NCI-H510A treated with DMSO at 0.1 percent for 48 hours (cell line): ENCODE measurements at regions not wholly inside any gene's neighbourhood (a gene's known extent, or its start where the extent isn't known, plus 50 kb on each side); places are given as distances from the start of the nearest gene placed in this dataset.
"Not testable (repeated sequence)": the region's sequence is repeated elsewhere in the genome, so short reads cannot be mapped to it uniquely, and the experiment has no call there.

Experiments
- DNase-seq: peaks from one replicate; lab custom pipeline; 2025; lab: John Stamatoyannopoulos, UW

DNA sequence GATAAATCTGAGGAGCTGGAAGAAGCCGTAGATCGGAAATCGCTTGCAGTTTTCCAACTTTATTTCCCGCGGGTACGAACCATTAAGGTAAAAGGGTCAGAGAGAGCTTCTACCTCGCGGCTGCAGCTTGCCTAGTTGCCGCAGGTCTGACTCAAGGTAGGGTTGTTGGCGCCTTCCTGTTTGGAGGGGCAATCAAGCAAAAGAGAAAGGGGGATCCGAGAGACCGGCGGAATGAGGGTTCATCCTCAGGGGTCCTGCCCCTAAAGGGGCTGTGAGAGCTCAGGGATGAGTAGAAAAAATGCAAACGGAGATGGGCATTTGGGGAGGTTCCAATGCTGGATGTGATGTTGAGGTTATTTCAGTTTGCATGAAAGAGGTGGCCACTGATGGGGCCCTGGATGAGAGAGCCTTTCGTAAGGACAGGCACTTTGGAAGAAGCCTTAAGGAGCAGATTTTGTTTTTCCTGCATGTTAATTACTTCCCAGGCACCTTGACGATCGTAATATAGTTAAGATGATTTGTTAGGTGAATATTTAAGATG is 265.4 kb downstream of the CGGBP1 start:
- no peak for DNase-seq

- no peak for DNase-seq
Observed at GRCh38 chr3:87792534-87793336, 266.1 kb downstream of the CGGBP1 start, which contains the start of gene HTR1F. TSS of gene HTR1F (plus strand) at chr3:87792706.

DNA sequence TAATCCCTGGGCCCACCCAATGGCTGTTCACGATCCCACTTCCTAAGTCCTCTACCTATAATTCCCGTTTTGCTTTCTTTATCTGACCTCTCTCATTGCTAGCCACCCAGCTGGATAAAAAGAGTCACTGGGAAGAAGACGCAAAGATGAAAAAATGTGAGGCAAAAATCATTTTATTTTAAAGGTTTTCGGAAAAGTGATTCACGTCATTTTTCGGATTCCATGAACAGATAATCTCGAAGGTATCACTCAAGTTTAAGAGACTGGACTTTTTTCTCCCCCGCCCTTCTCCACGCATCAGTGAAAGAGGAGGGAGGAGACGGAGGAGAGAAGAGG is 266.6 kb downstream of the CGGBP1 start:
- no peak for DNase-seq

DNA sequence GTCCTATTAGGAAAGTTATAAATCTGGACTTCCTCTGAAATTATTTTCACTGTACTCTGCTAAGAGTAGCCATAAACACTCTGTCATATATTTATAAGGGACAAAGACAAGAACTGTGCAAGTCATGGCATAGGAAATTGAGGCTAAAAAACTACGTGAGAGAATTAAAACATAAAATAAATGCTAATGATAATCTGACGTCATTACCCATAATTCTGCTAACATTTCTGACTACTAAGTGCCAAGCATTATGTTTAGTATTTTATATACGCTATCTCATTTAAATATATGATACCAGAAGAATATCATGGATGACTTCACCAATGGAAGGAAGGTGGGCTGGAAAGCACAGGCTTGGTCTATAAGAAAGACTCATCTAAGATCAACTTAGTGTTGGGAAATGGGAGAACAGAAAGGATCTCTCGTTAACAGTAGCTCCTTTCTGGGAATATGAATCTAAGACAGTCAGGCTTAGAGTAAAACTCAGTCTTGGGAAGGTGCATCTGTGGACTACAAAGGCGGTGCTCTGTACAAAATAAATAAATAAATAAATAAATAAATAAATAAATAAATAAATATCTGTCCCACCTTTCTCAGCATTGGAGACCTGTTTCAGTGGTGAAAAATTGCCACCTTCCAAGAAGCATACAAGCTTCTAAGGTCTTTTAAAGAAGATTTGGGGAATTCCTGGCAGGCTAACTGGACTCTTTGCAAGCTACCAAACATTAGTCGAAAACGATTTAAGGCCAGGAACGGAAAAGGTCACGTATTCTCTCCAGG is 267.4 kb downstream of the CGGBP1 start:
- DNase-seq: no peak

DNA sequence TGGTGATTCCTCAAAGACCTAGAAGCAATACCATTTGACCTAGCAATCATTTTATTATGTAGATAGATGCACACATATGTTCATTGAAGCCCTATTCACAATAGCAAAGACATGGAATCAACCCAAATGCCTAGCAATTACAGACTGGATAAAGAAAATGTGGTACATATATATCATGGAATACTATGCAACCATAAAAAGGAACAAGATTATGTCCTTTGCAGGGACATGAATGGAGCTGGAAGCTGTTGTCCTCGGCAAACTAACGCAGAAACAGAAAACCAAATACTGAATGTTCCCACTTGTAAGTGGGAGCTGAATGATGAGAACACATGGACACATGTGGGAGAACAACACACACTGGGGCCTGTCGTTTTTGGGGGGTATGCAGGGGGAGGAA is 269.8 kb downstream of the CGGBP1 start:
- not testable (repeated sequence) for DNase-seq

DNA sequence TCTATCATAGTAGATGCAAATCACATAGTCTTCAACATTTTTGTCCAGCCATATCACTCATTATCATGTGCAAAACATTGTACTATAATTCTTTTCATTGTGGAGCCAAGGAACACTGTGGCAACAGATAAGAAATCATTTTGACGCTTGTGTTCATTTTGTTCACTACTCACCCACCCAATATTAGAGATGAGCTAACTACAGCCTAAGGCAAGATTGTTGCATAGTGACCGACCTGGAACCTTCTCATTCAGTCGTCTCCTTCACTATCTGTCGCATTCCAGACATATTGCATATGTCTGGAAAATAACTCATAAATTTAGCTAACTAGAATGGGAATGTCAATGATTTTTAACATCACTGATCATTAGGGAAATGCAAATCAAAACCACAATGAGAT is 270.3 kb downstream of the CGGBP1 start:
- no peak for DNase-seq

- no peak for DNase-seq
Observed at GRCh38 chr3:87780811-87781210, 278.0 kb downstream of the CGGBP1 start.

GRCh38 chr3:87778876-87779275 is 279.9 kb downstream of the CGGBP1 start:
- DNase-seq: no peak

DNA sequence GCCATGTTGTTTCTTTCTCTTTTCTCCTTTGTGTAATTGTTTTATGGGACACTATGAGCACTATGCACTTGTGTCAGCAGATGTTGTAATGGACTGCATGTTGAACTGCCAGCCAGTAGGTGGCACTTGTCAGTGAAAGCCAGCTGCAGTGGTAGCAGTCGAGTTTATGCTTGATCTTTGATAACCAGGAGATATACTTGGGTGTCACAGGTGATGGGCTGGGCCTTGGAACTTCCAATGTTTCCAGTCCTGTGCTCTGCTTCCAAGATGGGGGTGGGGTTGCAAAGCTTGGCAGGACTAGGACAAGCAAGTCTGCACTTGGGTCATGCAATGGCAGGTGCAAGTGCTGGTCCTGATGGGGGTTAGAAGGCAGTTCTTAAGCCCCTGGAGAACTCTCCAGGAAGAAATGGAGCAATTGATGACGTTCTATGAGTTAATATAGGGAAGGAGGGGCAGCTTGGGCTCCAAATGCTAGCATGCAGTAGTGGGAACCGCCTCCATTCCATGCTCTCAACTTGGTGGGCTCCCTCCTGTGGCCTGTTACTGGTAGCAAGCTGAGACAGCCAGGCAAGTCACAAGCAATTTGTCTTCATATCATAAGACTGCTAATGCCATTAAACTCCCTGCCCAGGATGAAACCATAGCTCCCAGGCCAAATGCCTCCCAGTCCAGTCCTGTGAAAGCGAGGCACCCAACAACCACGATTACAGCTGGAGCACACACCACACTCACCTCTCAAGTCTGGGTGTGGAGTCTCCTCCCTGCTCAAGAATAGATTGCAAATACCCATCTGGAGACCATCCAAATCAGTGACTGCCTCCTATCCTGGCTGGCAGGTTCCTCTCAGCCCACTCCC is 287.2 kb downstream of the CGGBP1 start:
- DNase-seq: no peak

GRCh38 chr3:87766721-87767120 is 292.1 kb downstream of the CGGBP1 start:
- no peak for DNase-seq

- no peak for DNase-seq
Observed at GRCh38 chr3:87765256-87765655, 293.5 kb downstream of the CGGBP1 start.

DNA sequence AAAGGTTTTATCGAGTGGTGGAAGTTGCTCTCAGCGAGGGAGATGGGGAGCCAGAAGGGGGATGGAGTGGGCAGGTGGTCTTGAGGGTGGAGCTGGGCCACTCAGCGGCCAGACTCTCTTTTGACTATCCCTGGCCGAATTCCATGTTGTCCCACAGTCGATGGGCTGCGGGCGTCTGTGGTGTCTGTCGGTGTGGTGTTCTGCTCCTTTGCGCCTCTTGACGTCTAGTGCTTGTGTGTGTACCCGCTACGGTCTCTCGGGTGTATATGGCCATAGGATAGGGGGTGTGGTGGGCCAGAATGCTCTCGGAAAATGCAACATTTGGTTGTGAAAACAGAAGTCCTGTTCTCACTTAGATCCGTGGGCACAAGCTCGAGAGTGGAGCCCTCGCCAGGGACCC is 297.0 kb downstream of the CGGBP1 start:
- DNase-seq: no peak

DNA sequence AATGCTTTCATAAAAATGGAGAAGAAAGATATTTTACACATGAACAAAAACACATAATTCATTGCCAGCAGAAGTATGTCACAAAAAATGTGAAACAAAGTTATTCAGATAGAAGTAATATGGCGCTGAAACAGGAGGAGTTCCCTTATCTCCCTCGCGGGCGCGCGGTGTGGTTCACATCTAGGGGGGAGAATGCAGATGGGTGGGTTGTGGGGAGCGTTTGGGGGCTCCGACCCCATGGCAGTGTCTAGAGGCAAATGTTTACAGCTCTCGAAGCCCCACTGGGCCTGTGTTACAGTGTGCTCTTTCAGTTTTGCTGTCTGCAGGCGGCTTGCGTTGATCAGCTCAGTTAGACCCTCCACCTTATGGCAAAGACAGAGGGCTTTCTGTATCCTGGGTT is 297.5 kb downstream of the CGGBP1 start:
- no peak for DNase-seq

GRCh38 chr3:87756616-87757015 is 302.2 kb downstream of the CGGBP1 start:
- DNase-seq: no peak

DNA sequence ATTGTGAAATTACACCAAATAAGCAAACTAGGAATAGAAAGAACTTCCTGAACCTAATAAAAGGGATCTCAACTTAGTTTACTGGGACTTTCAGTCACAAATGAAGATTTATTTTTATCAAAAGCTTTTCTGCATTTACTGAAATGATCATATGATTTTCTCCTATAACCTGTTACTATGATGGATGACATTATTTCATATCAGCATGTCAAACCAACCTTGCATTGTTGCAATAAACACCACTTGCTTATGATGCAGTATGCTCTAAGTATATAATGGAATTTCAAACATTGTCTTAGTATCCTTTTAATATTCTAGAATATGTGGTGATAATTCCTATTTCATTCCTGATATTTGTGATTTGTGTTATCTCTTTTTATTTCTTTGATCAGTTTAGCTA is 303.0 kb downstream of the CGGBP1 start:
- DNase-seq: no peak

DNA sequence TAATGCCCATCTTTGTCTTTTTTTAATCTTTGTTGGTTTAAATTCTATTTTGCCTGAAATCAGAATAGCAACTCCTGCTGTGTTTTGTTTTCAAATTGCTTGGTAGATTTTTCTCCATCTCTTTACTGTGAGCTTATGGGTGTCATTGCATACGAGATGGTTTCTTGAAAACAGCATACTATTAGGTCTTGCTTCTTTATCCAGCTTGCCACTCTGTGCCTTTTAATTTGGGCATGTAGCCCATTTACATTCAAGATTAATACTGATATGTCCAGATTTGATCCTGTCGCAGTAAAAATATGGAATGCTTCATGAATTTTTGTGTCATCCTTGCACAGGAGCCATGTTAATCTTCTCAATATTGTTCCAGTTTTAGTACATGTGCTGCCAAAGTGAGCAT is 316.6 kb downstream of the CGGBP1 start:
- DNase-seq: no peak

GRCh38 chr3:87740894-87741293 is 317.9 kb downstream of the CGGBP1 start:
- not testable (repeated sequence) for DNase-seq

DNA sequence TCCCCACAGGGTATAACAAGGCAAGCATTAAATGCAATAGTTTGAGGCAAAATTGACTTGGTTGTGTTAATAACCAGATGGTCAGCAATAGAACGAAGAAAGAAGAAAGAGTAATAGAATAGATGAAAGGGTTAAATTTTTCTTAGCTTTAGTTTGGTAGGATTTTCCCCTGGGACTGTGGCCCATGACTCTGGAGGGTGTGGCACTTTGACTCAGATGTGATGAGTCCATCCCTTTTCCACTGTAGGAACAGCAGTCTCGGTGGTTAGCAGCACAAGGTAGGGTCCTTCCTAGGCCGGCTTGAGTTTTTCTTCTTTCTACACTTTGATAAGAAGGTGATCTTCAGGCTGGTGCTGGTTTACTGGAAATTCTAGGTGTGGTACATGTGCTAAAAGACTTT is 321.0 kb downstream of the CGGBP1 start:
- DNase-seq: not testable (repeated sequence)

- DNase-seq: peak; percentile 74
Observed at GRCh38 chr3:87733671-87734367, 325.0 kb downstream of the CGGBP1 start.

DNA sequence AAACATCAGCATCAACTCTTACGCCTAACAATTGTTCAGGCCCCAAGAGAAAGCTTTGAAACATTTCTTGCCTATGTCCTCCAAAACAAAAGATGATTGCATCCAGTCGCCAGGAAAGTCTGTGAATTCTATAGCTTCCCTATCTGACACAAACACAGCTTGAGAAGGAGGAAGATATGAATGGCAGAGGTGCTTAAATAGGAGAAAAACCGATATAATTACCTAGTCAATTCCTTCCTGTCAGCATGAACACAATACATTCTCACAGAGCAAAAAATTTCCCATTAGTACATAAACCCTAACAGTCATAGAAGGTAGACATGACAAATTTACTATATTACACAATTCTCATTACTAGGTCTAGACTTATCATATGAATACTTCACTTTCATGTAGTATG is 326.5 kb downstream of the CGGBP1 start:
- DNase-seq: no peak

GRCh38 chr3:87727783-87728182 is 331.0 kb downstream of the CGGBP1 start:
- no peak for DNase-seq

DNA sequence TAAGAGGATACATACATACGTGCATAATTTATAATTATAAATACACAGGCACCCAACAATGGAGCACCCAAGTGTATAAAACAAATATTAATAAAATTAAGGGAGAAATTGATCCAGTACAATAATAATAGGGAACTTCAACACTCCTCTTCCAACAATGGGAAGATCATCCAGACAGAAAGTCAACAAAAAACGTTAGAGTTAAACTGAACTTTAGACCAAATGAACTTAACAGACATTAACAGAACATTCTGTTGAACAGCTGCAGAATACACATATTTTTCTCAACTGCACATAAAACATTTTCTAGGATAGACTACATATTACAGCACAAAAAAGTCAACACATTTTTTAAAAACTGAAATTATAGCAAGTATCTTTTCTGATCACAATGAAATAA is 339.7 kb downstream of the CGGBP1 start:
- DNase-seq: no peak
